Fibroblast of the aortic adventitia (primary cell): ENCODE measurements at regions not wholly inside any gene's neighbourhood (a gene's known extent, or its start where the extent isn't known, plus 50 kb on each side); places are given as distances from the start of the nearest gene placed in this dataset.
A peak's percentile ranks its signal among the peaks of the same experiment; 100 is the strongest.

Experiments
- DNase-seq: peaks from one replicate; pipeline ENCODE4 v3.0.0-alpha.2; 2010; ENCODE audit warnings: low read depth
- H3K4me3 ChIP-seq: 2 replicates; pipeline ENCODE4 v1.5.1; 2011; ENCODE audit warnings: low read depth, mild to moderate bottlenecking, control low read depth, low read length, moderate library complexity
- CTCF ChIP-seq: IDR thresholded peaks from 2 replicates; pipeline ENCODE4 v1.5.1; 2011; ENCODE audit warnings: mild to moderate bottlenecking, low read length, control low read depth, inconsistent platforms; ENCODE audit not compliant: insufficient read depth

- no peak for TF ChIP-seq CTCF
- DNase-seq: no peak
- H3K4me3 ChIP-seq: no peak overlapping the region
Measured at GRCh38 chr1:14294860-14295536, 303.5 kb upstream of the KAZN start.

GRCh38 chr1:14296795-14297194 is 301.7 kb upstream of the KAZN start:
- peak; percentile 2 for DNase-seq
- no peak overlapping the region for H3K4me3 ChIP-seq
- no peak for TF ChIP-seq CTCF

GRCh38 chr1:14297356-14297755 is 301.1 kb upstream of the KAZN start:
- no peak overlapping the region for H3K4me3 ChIP-seq
- TF ChIP-seq CTCF: no peak
- no peak for DNase-seq

- no peak for TF ChIP-seq CTCF
- no peak for DNase-seq
- no peak overlapping the region for H3K4me3 ChIP-seq
Measured at GRCh38 chr1:14298806-14299205, 299.7 kb upstream of the KAZN start.

- H3K4me3 ChIP-seq: no peak overlapping the region
Measured at GRCh38 chr1:14300991-14301703, 297.3 kb upstream of the KAZN start.

GRCh38 chr1:14301704-14302024 is 296.8 kb upstream of the KAZN start:
- no peak for TF ChIP-seq CTCF
- H3K4me3 ChIP-seq: no peak overlapping the region
- DNase-seq: no peak

More at GRCh38 chr1:14300991-14301703, 297.3 kb upstream of the KAZN start:
- DNase-seq: peak; percentile 6
- TF ChIP-seq CTCF: no peak
